T47D (cell line): ENCODE measurements at regions not wholly inside any gene's neighbourhood (a gene's known extent, or its start where the extent isn't known, plus 50 kb on each side); places are given as distances from the start of the nearest gene placed in this dataset.

Experiments used
- DNase-seq, 2 experiments: peaks; one replicate each; pipeline versions ENCODE4 v3.0.0 to v3.0.0-alpha.2; 2011 to 2012; ENCODE audit warnings: low read depth in 1 of 2, low spot score in 1 of 2
- JUND ChIP-seq: IDR thresholded peaks from 2 replicates; pipeline ENCODE4 v1.6.1; 2012; ENCODE audit warnings: low read depth
- in situ Hi-C: cut with HindIII; loops from 2 replicates; pipeline ENCODE4 v1.10.0; 2016; ENCODE audit warnings: low sequenced_read_pairs, low pct_unique_long_range_greater_than_20kb

GRCh38 chr18:66682855-66683322 lies 79.0 kb upstream of the CDH19 start:
- in situ Hi-C loops, result no loop called here
- no peak for DNase-seq
- no peak for TF ChIP-seq JUND

- DNase-seq, result no peak
- in situ Hi-C loops, result no loop called here
- TF ChIP-seq JUND, result no peak
These were observed 72.8 kb upstream of the CDH19 start for GRCh38 chr18:66676699-66677098.

- DNase-seq, result no peak
- no peak for TF ChIP-seq JUND
- in situ Hi-C loops, result no loop called here
These were observed 70.4 kb upstream of the CDH19 start for GRCh38 chr18:66674286-66674685.

- in situ Hi-C loops, result no loop called here
- no peak for DNase-seq
- no peak for TF ChIP-seq JUND
These were observed 64.8 kb upstream of the CDH19 start for GRCh38 chr18:66668706-66669105.

GRCh38 chr18:66662632-66663031 lies 58.7 kb upstream of the CDH19 start:
- DNase-seq, result no peak
- in situ Hi-C loops, result no loop called here
- TF ChIP-seq JUND, result no peak

GRCh38 chr18:66655407-66655806 lies 51.5 kb upstream of the CDH19 start:
- no peak for DNase-seq
- TF ChIP-seq JUND, result no peak
- in situ Hi-C loops, result no loop called here
